ENCODE measurements at regions not wholly inside any gene's neighbourhood (a gene's known extent, or its start where the extent isn't known, plus 50 kb on each side); places are given as distances from the start of the nearest gene placed in this dataset.

- BruUV-seq (replicated peaks) = no TSS peak
- H3K9me2 ChIP-seq (ENCODE audit: insufficient read depth) = no peaks in the 10 kb centered on the region
- H3K9ac ChIP-seq (ENCODE audit: low read length) = no peak overlapping the region
- no peaks in the 10 kb centered on the region for H3K4me1 ChIP-seq (ENCODE audit: control insufficient read depth in 1 of 2, insufficient read depth in 2 of 2, low read length in 2 of 2)
- no peaks in the 10 kb centered on the region for H3K79me2 ChIP-seq (ENCODE audit: insufficient read depth, low read length)
- intact Hi-C loops (cut with micrococcal nuclease) = no loop called here
- DNase-seq (ENCODE audit: low read depth, low spot score) (no peak), ATAC-seq (no peak)
- no peak overlapping the region for H3K27ac ChIP-seq (ENCODE audit: low read depth, low read length)
- H3K4me3 ChIP-seq (replicated peaks in 1 of 2; ENCODE audit: low read depth in 1 of 2, low read length in 2 of 2) = no peak overlapping the region
- H3K27me3 ChIP-seq (ENCODE audit: insufficient read depth, low read length) = no peaks in the 10 kb centered on the region
- TF ChIP-seq JUND (IDR thresholded peaks at IDR 0.05) (no peak), SP1 (IDR thresholded peaks at IDR 0.05; ENCODE audit: low read depth) (no peak), SRF (IDR thresholded peaks at IDR 0.05; ENCODE audit: low read depth) (no peak), CEBPB (IDR thresholded peaks at IDR 0.05; ENCODE audit: low read depth) (no peak), SIN3A (IDR thresholded peaks at IDR 0.05; ENCODE audit: low read depth) (no peak), POLR2AphosphoS5 (IDR thresholded peaks at IDR 0.05; ENCODE audit: low read depth, low read length) (no peak), EZH2 (IDR thresholded peaks at IDR 0.05) (no peak), TCF7L2 (IDR thresholded peaks at IDR 0.05; ENCODE audit: borderline replicate concordance, extremely low read depth, insufficient read depth, insufficient read length) (no peak)
- TF ChIP-seq, protein P1, sequence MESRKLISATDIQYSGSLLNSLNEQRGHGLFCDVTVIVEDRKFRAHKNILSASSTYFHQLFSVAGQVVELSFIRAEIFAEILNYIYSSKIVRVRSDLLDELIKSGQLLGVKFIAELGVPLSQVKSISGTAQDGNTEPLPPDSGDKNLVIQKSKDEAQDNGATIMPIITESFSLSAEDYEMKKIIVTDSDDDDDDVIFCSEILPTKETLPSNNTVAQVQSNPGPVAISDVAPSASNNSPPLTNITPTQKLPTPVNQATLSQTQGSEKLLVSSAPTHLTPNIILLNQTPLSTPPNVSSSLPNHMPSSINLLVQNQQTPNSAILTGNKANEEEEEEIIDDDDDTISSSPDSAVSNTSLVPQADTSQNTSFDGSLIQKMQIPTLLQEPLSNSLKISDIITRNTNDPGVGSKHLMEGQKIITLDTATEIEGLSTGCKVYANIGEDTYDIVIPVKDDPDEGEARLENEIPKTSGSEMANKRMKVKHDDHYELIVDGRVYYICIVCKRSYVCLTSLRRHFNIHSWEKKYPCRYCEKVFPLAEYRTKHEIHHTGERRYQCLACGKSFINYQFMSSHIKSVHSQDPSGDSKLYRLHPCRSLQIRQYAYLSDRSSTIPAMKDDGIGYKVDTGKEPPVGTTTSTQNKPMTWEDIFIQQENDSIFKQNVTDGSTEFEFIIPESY (IDR thresholded peaks at IDR 0.05; ENCODE audit: extremely low read depth, insufficient replicate concordance, low read length) = no peak
- no peak overlapping the region for H2AFZ ChIP-seq (ENCODE audit: low read depth, low read length, poor library complexity, severe bottlenecking)
- no peaks in the 10 kb centered on the region for H3K9me3 ChIP-seq (ENCODE audit: control insufficient read depth in 1 of 2, insufficient read depth in 1 of 2, low read depth in 1 of 2, low read length in 2 of 2)
- POLR2A ChIA-PET = no interaction called here
- H3K4me2 ChIP-seq (ENCODE audit: low read length) = no peak overlapping the region
- RAD21 ChIA-PET (ENCODE audit: low non-redundant PET in 1 of 2, low total read pairs in 2 of 2, uncharacterized antibody in 2 of 2, unreplicated experiment in 2 of 2) = no interaction called here
- CTCF ChIA-PET = no interaction called here
- no peaks in the 10 kb centered on the region for H3K36me3 ChIP-seq (ENCODE audit: control insufficient read depth in 1 of 2, insufficient read depth in 2 of 2, low read length in 2 of 2)
- no peaks in the 10 kb centered on the region for H4K20me1 ChIP-seq (ENCODE audit: insufficient read depth)
Observed at GRCh38 chr13:33953203-33953602, 135.3 kb downstream of the RFC3 start.

GRCh38 chr13:33953781-33954180, 135.8 kb downstream of the RFC3 start:
- Histone ChIP-seq H3K27ac (ENCODE audit: low read depth, low read length) (no peak overlapping the region), H3K9ac (ENCODE audit: low read length) (no peak overlapping the region), H3K27me3 (ENCODE audit: insufficient read depth, low read length) (no peaks in the 10 kb centered on the region), H4K20me1 (ENCODE audit: insufficient read depth) (no peaks in the 10 kb centered on the region), H3K4me1 (ENCODE audit: control insufficient read depth in 1 of 2, insufficient read depth in 2 of 2, low read length in 2 of 2) (no peaks in the 10 kb centered on the region), H3K4me3 (replicated peaks in 1 of 2; ENCODE audit: low read depth in 1 of 2, low read length in 2 of 2) (no peak overlapping the region), H3K9me3 (ENCODE audit: control insufficient read depth in 1 of 2, insufficient read depth in 1 of 2, low read depth in 1 of 2, low read length in 2 of 2) (no peaks in the 10 kb centered on the region), H3K79me2 (ENCODE audit: insufficient read depth, low read length) (no peaks in the 10 kb centered on the region), H3K36me3 (ENCODE audit: control insufficient read depth in 1 of 2, insufficient read depth in 2 of 2, low read length in 2 of 2) (no peaks in the 10 kb centered on the region), H3K4me2 (ENCODE audit: low read length) (no peak overlapping the region), H2AFZ (ENCODE audit: low read depth, low read length, poor library complexity, severe bottlenecking) (no peak overlapping the region), H3K9me2 (ENCODE audit: insufficient read depth) (no peaks in the 10 kb centered on the region)
- DNase-seq (ENCODE audit: low read depth, low spot score) (no peak), ATAC-seq (no peak)
- TF ChIP-seq SP1 (IDR thresholded peaks at IDR 0.05; ENCODE audit: low read depth) = no peak
- TF ChIP-seq FOSL1 (IDR thresholded peaks at IDR 0.05; ENCODE audit: low read depth) = no peak
- TF ChIP-seq EZH2 (IDR thresholded peaks at IDR 0.05) = no peak
- TF ChIP-seq, protein P1 (IDR thresholded peaks at IDR 0.05; ENCODE audit: extremely low read depth, insufficient replicate concordance, low read length) = no peak
- RAD21 ChIA-PET (ENCODE audit: low non-redundant PET in 1 of 2, low total read pairs in 2 of 2, uncharacterized antibody in 2 of 2, unreplicated experiment in 2 of 2) = no interaction called here
- BruUV-seq (replicated peaks) = no TSS peak
- intact Hi-C loops (cut with micrococcal nuclease) = no loop called here
- POLR2A ChIA-PET = no interaction called here
- CTCF ChIA-PET = no interaction called here
